Non-pigmented ciliary epithelial cell (primary cell): ENCODE measurements at regions not wholly inside any gene's neighbourhood (a gene's known extent, or its start where the extent isn't known, plus 50 kb on each side); places are given as distances from the start of the nearest gene placed in this dataset.

Experiments used
- DNase-seq: peaks from one replicate; pipeline ENCODE4 v3.0.0-alpha.2; 2010; ENCODE audit warnings: low read depth

- DNase-seq, result no peak
These were observed 270.7 kb downstream of the TMEM167A start for GRCh38 chr5:82806513-82806912.

- no peak for DNase-seq
These were observed 273.0 kb downstream of the TMEM167A start for GRCh38 chr5:82804155-82804690.

GRCh38 chr5:82802954-82803353 lies 274.2 kb downstream of the TMEM167A start:
- DNase-seq, result no peak

- DNase-seq, result no peak
These were observed 276.4 kb downstream of the TMEM167A start for GRCh38 chr5:82800826-82801225.

GRCh38 chr5:82799361-82800077 lies 277.7 kb downstream of the TMEM167A start:
- no peak for DNase-seq

GRCh38 chr5:82798676-82799075 lies 278.5 kb downstream of the TMEM167A start:
- no peak for DNase-seq

- DNase-seq, result no peak
These were observed 280.4 kb downstream of the TMEM167A start for GRCh38 chr5:82796643-82797416.

- DNase-seq, result no peak
These were observed 282.3 kb downstream of the TMEM167A start for GRCh38 chr5:82794876-82795275.

- no peak for DNase-seq
These were observed 283.3 kb downstream of the TMEM167A start for GRCh38 chr5:82793808-82794419.

GRCh38 chr5:82792096-82792495 lies 285.1 kb downstream of the TMEM167A start:
- DNase-seq, result no peak

GRCh38 chr5:82789095-82789494 lies 288.1 kb downstream of the TMEM167A start:
- no peak for DNase-seq

- no peak for DNase-seq
These were observed 290.4 kb downstream of the TMEM167A start for GRCh38 chr5:82786748-82787147.

- DNase-seq, result no peak
These were observed 291.2 kb downstream of the TMEM167A start for GRCh38 chr5:82785882-82786509.

GRCh38 chr5:82785456-82785855 lies 291.7 kb downstream of the TMEM167A start:
- no peak for DNase-seq

- DNase-seq, result no peak
These were observed 292.7 kb downstream of the TMEM167A start for GRCh38 chr5:82784521-82784920.

GRCh38 chr5:82777106-82777505 lies 300.1 kb downstream of the TMEM167A start:
- no peak for DNase-seq

- no peak for DNase-seq
These were observed 304.9 kb downstream of the TMEM167A start for GRCh38 chr5:82772281-82772680.

- DNase-seq, result no peak
These were observed 311.0 kb downstream of the TMEM167A start for GRCh38 chr5:82766206-82766605.

GRCh38 chr5:82765765-82766164 lies 311.4 kb downstream of the TMEM167A start:
- no peak for DNase-seq

- DNase-seq, result no peak
These were observed 316.3 kb downstream of the TMEM167A start for GRCh38 chr5:82760856-82761255.

- DNase-seq, result no peak
These were observed 318.3 kb downstream of the TMEM167A start for GRCh38 chr5:82758881-82759280.

GRCh38 chr5:82754759-82755158 lies 322.4 kb downstream of the TMEM167A start:
- DNase-seq, result no peak
